Breast epithelium (tissue), 4 donors: ENCODE measurements at regions not wholly inside any gene's neighbourhood (a gene's known extent, or its start where the extent isn't known, plus 50 kb on each side); places are given as distances from the start of the nearest gene placed in this dataset.

Experiments
- DNase-seq, 2 donors: peaks; one replicate each; pipeline ENCODE4 v3.0.0-alpha.2; 2019; ENCODE audit warnings: low spot score in 2 of 2
- H3K27ac ChIP-seq, 2 donors: fragments of 200-600 bp; sonication (generic) in 1 of 2; one replicate each; pipeline ENCODE4 v1.5.1; 2016 to 2019; ENCODE audit warnings: mild to moderate bottlenecking in 1 of 2
- H3K27me3 ChIP-seq, 2 donors: fragments of 200-600 bp; sonication (generic) in 1 of 2; one replicate each; pipeline versions ENCODE4 v1.5.1 to v1.6.0; 2017 to 2019; ENCODE audit warnings: control low read depth in 1 of 2, mild to moderate bottlenecking in 1 of 2
- H3K36me3 ChIP-seq: fragments of 200-600 bp; one replicate; pipeline ENCODE4 v1.5.1; 2019
- H3K4me1 ChIP-seq, 2 donors: fragments of 200-600 bp; sonication (generic); one replicate each; pipeline ENCODE4 v1.5.1; 2016 to 2019; ENCODE audit warnings: control low read depth in 1 of 2
- H3K4me3 ChIP-seq, 3 donors: fragments of 200-600 bp; sonication (generic); 1 replicate in 2 of 3; 2 replicates in 1 of 3; pipeline ENCODE4 v1.5.1; 2016 to 2019; ENCODE audit warnings: mild to moderate bottlenecking in 3 of 3, moderate library complexity in 2 of 3
- H3K9me3 ChIP-seq, 2 donors: fragments of 200-600 bp; sonication (generic) in 1 of 2; one replicate each; pipeline ENCODE4 v1.5.1; 2016 to 2019; ENCODE audit warnings: control low read depth in 1 of 2
- POLR2A ChIP-seq: fragments of 450-650 bp; IDR thresholded peaks from one replicate; pipeline ENCODE4 v1.6.1; 2016; ENCODE audit warnings: antibody characterized with exemption, mild to moderate bottlenecking, moderate library complexity
- POLR2AphosphoS5 ChIP-seq, 3 donors: sonication (generic); formaldehyde crosslinking; IDR thresholded peaks; one replicate each; pipeline ENCODE4 v1.6.1; 2017; ENCODE audit warnings: antibody characterized with exemption in 3 of 3
- intact Hi-C: fragments of 100-400 bp; cut with DNase I; formaldehyde crosslinking; loops from one replicate; pipeline ENCODE4 v1.15.1; 2023; ENCODE audit warnings: low total_unique reads
- TF ChIP-seq, protein P1 (sequence below), 3 donors: fragments of 450-650 bp; IDR thresholded peaks; one replicate each; pipeline ENCODE4 v1.5.1; 2016 to 2017; ENCODE audit warnings: antibody characterized with exemption in 3 of 3, mild to moderate bottlenecking in 3 of 3, moderate library complexity in 3 of 3

DNA sequence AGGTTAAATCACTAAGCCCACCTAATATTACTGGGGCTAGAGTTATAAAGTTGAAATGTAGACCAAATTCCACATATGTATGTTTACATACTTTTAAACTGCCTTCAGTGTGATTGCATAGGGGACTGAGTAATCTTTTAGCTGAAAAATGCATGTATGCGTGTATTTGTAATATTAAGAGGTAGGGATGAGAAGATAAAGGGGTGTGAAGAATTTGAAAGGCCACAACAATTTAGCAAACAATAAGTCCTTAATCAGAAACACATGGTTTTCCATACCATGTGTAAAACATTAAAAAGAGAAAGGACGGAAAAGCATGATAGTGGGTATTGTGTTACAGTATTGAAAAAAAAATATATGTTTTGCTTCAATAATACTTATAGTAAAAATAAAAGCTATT lies 919.9 kb upstream of the FLRT2 start:
- no peaks in the 10 kb centered on the region for H3K36me3 ChIP-seq
- H3K27me3 ChIP-seq = no peaks in the 10 kb centered on the region
- H3K27ac ChIP-seq = no peak overlapping the region
- intact Hi-C loops = no loop called here
- no peak for DNase-seq
- H3K9me3 ChIP-seq = no peaks in the 10 kb centered on the region
- H3K4me3 ChIP-seq = no peak overlapping the region
- TF ChIP-seq, protein P1, sequence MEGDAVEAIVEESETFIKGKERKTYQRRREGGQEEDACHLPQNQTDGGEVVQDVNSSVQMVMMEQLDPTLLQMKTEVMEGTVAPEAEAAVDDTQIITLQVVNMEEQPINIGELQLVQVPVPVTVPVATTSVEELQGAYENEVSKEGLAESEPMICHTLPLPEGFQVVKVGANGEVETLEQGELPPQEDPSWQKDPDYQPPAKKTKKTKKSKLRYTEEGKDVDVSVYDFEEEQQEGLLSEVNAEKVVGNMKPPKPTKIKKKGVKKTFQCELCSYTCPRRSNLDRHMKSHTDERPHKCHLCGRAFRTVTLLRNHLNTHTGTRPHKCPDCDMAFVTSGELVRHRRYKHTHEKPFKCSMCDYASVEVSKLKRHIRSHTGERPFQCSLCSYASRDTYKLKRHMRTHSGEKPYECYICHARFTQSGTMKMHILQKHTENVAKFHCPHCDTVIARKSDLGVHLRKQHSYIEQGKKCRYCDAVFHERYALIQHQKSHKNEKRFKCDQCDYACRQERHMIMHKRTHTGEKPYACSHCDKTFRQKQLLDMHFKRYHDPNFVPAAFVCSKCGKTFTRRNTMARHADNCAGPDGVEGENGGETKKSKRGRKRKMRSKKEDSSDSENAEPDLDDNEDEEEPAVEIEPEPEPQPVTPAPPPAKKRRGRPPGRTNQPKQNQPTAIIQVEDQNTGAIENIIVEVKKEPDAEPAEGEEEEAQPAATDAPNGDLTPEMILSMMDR (IDR thresholded peaks at IDR 0.05) = no peak
- no peak for TF ChIP-seq POLR2AphosphoS5 (IDR thresholded peaks at IDR 0.05)
- no peak for TF ChIP-seq POLR2A
- H3K4me1 ChIP-seq = no peaks in the 10 kb centered on the region

DNA sequence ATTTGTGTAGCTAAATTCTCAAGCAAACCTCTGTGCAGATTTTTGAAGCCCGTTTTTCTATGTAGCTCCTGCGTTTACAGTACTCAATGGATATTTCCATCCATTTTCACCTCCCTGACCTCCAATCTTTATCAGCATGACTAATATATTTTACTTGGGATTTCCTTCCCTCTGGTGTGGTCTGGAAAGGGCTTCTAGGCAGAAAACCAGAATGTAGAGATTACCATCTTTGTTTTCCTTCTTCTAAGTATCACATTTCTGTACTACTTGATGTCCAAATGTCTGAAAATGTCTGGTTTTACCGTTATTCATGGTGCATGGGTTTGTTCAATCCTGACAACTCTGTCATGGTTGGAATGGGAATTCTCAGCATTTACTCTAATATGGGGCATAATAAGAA lies 907.6 kb upstream of the FLRT2 start:
- intact Hi-C loops = no loop called here

DNA sequence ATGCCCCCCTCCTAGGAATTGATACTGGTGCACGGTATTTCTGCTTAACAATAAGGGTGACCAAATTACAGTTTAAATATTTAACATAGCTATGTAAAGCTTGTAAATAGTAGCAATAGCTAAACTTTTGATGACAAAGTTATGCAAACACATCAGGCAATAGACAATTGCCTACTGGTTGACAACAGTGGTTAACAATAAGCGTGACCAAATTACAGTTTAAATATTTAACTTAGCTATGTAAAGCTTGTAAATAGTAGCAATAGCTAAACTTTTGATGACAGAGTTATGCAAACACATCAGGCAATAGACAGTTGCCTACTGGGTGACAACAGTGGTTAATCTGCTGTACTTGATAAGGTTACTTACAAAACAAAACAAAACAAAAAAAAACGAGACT lies 886.5 kb upstream of the FLRT2 start:
- TF ChIP-seq POLR2A (no peak), POLR2AphosphoS5 (IDR thresholded peaks at IDR 0.05) (no peak)
- TF ChIP-seq, protein P1 (IDR thresholded peaks at IDR 0.05) = no peak
- H3K9me3 ChIP-seq = no peaks in the 10 kb centered on the region
- intact Hi-C loops = no loop called here
- H3K27ac ChIP-seq = no peak overlapping the region
- no peaks in the 10 kb centered on the region for H3K27me3 ChIP-seq
- no peaks in the 10 kb centered on the region for H3K36me3 ChIP-seq
- H3K4me1 ChIP-seq = no peaks in the 10 kb centered on the region
- DNase-seq = no peak
- no peak overlapping the region for H3K4me3 ChIP-seq

More for the DNA sequence above, 907.6 kb upstream of the FLRT2 start:
- Histone ChIP-seq H3K27me3 (no peaks in the 10 kb centered on the region), H3K9me3 (peaks cover 0 to 9% of the 10 kb centered on the region in 2 donors), H3K36me3 (no peaks in the 10 kb centered on the region), H3K4me1 (no peaks in the 10 kb centered on the region), H3K27ac (no peak overlapping the region), H3K4me3 (no peak overlapping the region)
- DNase-seq = no peak
- TF ChIP-seq POLR2AphosphoS5 (IDR thresholded peaks at IDR 0.05) (no peak), POLR2A (no peak)
- TF ChIP-seq, protein P1 (IDR thresholded peaks at IDR 0.05) = no peak

DNA sequence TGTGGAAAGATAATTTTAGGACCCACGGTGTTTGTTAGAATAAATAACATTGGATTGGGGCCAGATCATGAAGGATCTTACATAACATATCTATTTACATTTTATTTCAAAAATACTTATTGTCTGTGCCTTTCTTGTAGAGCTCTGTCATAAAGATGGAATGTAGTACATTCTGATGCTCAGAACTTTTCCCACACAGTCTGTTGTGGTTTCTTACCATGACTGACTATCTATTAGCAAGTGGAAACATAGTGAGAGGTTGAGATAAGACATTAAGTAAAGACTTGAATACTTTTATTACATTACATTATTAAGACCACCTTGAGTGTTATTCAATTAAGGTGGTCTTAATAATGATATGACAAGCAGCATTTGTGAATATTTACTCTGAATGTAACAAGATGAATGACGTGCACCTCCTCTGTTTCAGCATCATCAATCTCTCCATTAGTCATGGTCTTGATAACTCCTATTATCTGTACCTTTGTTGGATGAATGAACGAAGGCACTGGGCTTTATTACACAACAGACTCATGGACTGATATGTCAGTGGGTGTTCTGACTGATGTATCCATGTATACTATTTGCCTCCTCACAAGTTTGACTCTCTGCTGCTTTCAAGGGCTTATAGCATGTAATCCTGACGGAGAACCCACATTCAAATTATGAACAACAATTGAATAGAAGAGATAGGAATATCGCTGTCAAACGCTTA lies 883.0 kb upstream of the FLRT2 start:
- Histone ChIP-seq H3K4me1 (no peaks in the 10 kb centered on the region), H3K36me3 (no peaks in the 10 kb centered on the region), H3K4me3 (no peak overlapping the region), H3K27ac (no peak overlapping the region), H3K9me3 (no peaks in the 10 kb centered on the region), H3K27me3 (no peaks in the 10 kb centered on the region)
- TF ChIP-seq, protein P1 (IDR thresholded peaks at IDR 0.05) = no peak
- no peak for TF ChIP-seq POLR2A
- no peak for TF ChIP-seq POLR2AphosphoS5 (IDR thresholded peaks at IDR 0.05)
- intact Hi-C loops = no loop called here
- DNase-seq = no peak

DNA sequence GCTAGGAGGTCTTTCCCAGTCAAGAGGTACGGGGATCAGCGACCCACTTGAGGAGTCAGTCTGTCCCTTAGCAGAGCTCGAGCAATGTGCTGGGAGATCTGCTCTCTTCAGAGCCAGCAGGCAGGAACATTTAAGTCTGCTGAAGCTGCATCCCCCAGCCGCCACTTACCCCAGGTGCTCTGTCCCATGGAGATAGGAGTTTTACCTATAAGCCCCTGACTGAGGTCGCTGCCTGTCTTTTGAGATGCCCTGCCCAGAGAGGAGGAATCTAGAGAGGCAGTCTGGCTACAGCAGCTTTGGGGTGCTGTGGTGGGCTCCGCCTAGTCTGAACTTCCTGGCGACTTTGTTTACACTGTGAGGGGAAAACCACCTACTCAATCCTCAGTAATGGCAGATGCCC lies 874.9 kb upstream of the FLRT2 start:
- TF ChIP-seq, protein P1 (IDR thresholded peaks at IDR 0.05) = no peak
- TF ChIP-seq POLR2A = no peak
- no peak for TF ChIP-seq POLR2AphosphoS5 (IDR thresholded peaks at IDR 0.05)
- intact Hi-C loops = no loop called here
- Histone ChIP-seq H3K4me3 (no peak overlapping the region), H3K9me3 (peaks cover 0 to 6% of the 10 kb centered on the region in 2 donors), H3K27me3 (no peaks in the 10 kb centered on the region), H3K27ac (no peak overlapping the region), H3K36me3 (no peaks in the 10 kb centered on the region), H3K4me1 (no peaks in the 10 kb centered on the region)
- DNase-seq = no peak
